ENCODE measurements at regions not wholly inside any gene's neighbourhood (a gene's known extent, or its start where the extent isn't known, plus 50 kb on each side); places are given as distances from the start of the nearest gene placed in this dataset.

- TF ChIP-seq CTCF (IDR thresholded peaks at IDR 0.05): no peak
- TF ChIP-seq POLR2A (IDR thresholded peaks at IDR 0.05): no peak
Measured at GRCh38 chr2:12119841-12120240, 373.4 kb downstream of the LPIN1 start.
